ENCODE measurements at regions not wholly inside any gene's neighbourhood (a gene's known extent, or its start where the extent isn't known, plus 50 kb on each side); places are given as distances from the start of the nearest gene placed in this dataset.

- ATAC-seq: no peak
- H3K4me1 Mint-ChIP-seq: no peaks in the 10 kb centered on the region
- POLR2A ChIA-PET: no interaction called here
Measured at GRCh38 chr3:105197863-105198262, 168.8 kb upstream of the ALCAM start.

GRCh38 chr3:105199217-105199616, 167.5 kb upstream of the ALCAM start:
- Mint-ChIP-seq H3K27me3 (peaks cover 0 to 5% (median 0%) of the 10 kb centered on the region in 5 donors), H3K36me3 (no peaks in the 10 kb centered on the region), H3K9me3 (peaks cover 0 to 14% (median 4%) of the 10 kb centered on the region in 9 donors), H3K27ac (no peak overlapping the region), H3K4me3 (no peak overlapping the region), H3K4me1 (no peaks in the 10 kb centered on the region)
- DNase-seq (no peak), ATAC-seq (no peak)
- POLR2A ChIA-PET: no interaction called here

More at GRCh38 chr3:105197863-105198262, 168.8 kb upstream of the ALCAM start:
- no peak for DNase-seq
- Mint-ChIP-seq H3K27ac (no peak overlapping the region), H3K27me3 (no peaks in the 10 kb centered on the region), H3K9me3 (peaks cover 0 to 7% (median 3%) of the 10 kb centered on the region in 9 donors), H3K4me3 (no peak overlapping the region), H3K36me3 (no peaks in the 10 kb centered on the region)

GRCh38 chr3:105210141-105210540, 156.6 kb upstream of the ALCAM start:
- Mint-ChIP-seq H3K4me3 (no peak overlapping the region), H3K9me3 (no peaks in the 10 kb centered on the region), H3K27me3 (peaks cover 0 to 2% (median 0%) of the 10 kb centered on the region in 5 donors), H3K4me1 (no peaks in the 10 kb centered on the region), H3K27ac (no peak overlapping the region), H3K36me3 (no peaks in the 10 kb centered on the region)
- POLR2A ChIA-PET: no interaction called here
- ATAC-seq (no peak), DNase-seq (no peak)

- POLR2A ChIA-PET: interaction anchor here (0.8 kb wide), 1 partner anchor 20 kb away, joined by 5 read pairs; no protein-coding TSS in a partner anchor
Measured at GRCh38 chr3:105214590-105214989, 152.1 kb upstream of the ALCAM start.

GRCh38 chr3:105222568-105223093, 144.1 kb upstream of the ALCAM start:
- Mint-ChIP-seq H3K27me3 (peaks cover 0 to 3% (median 0%) of the 10 kb centered on the region in 5 donors), H3K36me3 (no peaks in the 10 kb centered on the region), H3K4me1 (no peaks in the 10 kb centered on the region), H3K9me3 (peaks cover 0 to 3% (median 0%) of the 10 kb centered on the region in 9 donors), H3K4me3 (no peak overlapping the region), H3K27ac (no peak overlapping the region)
- ATAC-seq: no peak
- POLR2A ChIA-PET: no interaction called here
- DNase-seq: no peak

More at GRCh38 chr3:105214590-105214989, 152.1 kb upstream of the ALCAM start:
- H3K36me3 Mint-ChIP-seq: no peaks in the 10 kb centered on the region
- ATAC-seq (no peak), DNase-seq (no peak)
- no peaks in the 10 kb centered on the region for H3K9me3 Mint-ChIP-seq
- H3K27ac Mint-ChIP-seq: no peak overlapping the region
- no peak overlapping the region for H3K4me3 Mint-ChIP-seq
- peaks cover 2 to 19% (median 4%) of the 10 kb centered on the region in 5 donors for H3K27me3 Mint-ChIP-seq
- H3K4me1 Mint-ChIP-seq: no peaks in the 10 kb centered on the region

GRCh38 chr3:105223815-105224214, 142.9 kb upstream of the ALCAM start:
- no peaks in the 10 kb centered on the region for H3K4me1 Mint-ChIP-seq
- DNase-seq (no peak), ATAC-seq (no peak)
- H3K9me3 Mint-ChIP-seq: peaks cover 0 to 3% (median 0%) of the 10 kb centered on the region in 9 donors
- H3K27ac Mint-ChIP-seq: no peak overlapping the region
- POLR2A ChIA-PET: no interaction called here
- H3K36me3 Mint-ChIP-seq: no peaks in the 10 kb centered on the region
- H3K4me3 Mint-ChIP-seq: no peak overlapping the region
- peaks cover 0 to 2% (median 0%) of the 10 kb centered on the region in 5 donors for H3K27me3 Mint-ChIP-seq

GRCh38 chr3:105228696-105229095, 138.0 kb upstream of the ALCAM start:
- DNase-seq: no peak
- no peak for ATAC-seq
- Mint-ChIP-seq H3K9me3 (no peaks in the 10 kb centered on the region), H3K27ac (no peak overlapping the region), H3K27me3 (peaks cover 0 to 3% (median 2%) of the 10 kb centered on the region in 5 donors), H3K4me1 (no peaks in the 10 kb centered on the region), H3K36me3 (no peaks in the 10 kb centered on the region), H3K4me3 (no peak overlapping the region)
- POLR2A ChIA-PET: no interaction called here

GRCh38 chr3:105232553-105232952, 134.2 kb upstream of the ALCAM start:
- Mint-ChIP-seq H3K27me3 (peaks cover 0 to 3% (median 0%) of the 10 kb centered on the region in 5 donors), H3K4me1 (no peaks in the 10 kb centered on the region), H3K36me3 (no peaks in the 10 kb centered on the region), H3K9me3 (no peaks in the 10 kb centered on the region), H3K4me3 (no peak overlapping the region), H3K27ac (no peak overlapping the region)
- POLR2A ChIA-PET: no interaction called here
- no peak for ATAC-seq
- no peak for DNase-seq

- DNase-seq: no peak
- H3K4me3 Mint-ChIP-seq: no peak overlapping the region
- peaks cover 0 to 3% (median 0%) of the 10 kb centered on the region in 5 donors for H3K27me3 Mint-ChIP-seq
- H3K36me3 Mint-ChIP-seq: no peaks in the 10 kb centered on the region
- H3K4me1 Mint-ChIP-seq: no peaks in the 10 kb centered on the region
- POLR2A ChIA-PET: no interaction called here
- no peak for ATAC-seq
- no peak overlapping the region for H3K27ac Mint-ChIP-seq
- no peaks in the 10 kb centered on the region for H3K9me3 Mint-ChIP-seq
Measured at GRCh38 chr3:105233010-105233409, 133.7 kb upstream of the ALCAM start.

- POLR2A ChIA-PET: no interaction called here
- Mint-ChIP-seq H3K27ac (no peak overlapping the region), H3K9me3 (no peaks in the 10 kb centered on the region), H3K36me3 (no peaks in the 10 kb centered on the region), H3K27me3 (peaks cover 0 to 5% (median 2%) of the 10 kb centered on the region in 5 donors), H3K4me1 (no peaks in the 10 kb centered on the region), H3K4me3 (no peak overlapping the region)
- DNase-seq: no peak
- ATAC-seq: no peak
Measured at GRCh38 chr3:105235221-105235620, 131.5 kb upstream of the ALCAM start.

- no peak for ATAC-seq
- DNase-seq: no peak
- Mint-ChIP-seq H3K27ac (no peak overlapping the region), H3K4me3 (no peak overlapping the region), H3K27me3 (peaks cover 0 to 6% (median 3%) of the 10 kb centered on the region in 5 donors), H3K9me3 (no peaks in the 10 kb centered on the region), H3K4me1 (no peaks in the 10 kb centered on the region), H3K36me3 (no peaks in the 10 kb centered on the region)
- POLR2A ChIA-PET: no interaction called here
Measured at GRCh38 chr3:105235785-105236184, 130.9 kb upstream of the ALCAM start.

GRCh38 chr3:105238367-105238766, 128.3 kb upstream of the ALCAM start:
- POLR2A ChIA-PET: no interaction called here
- Mint-ChIP-seq H3K27ac (no peak overlapping the region), H3K4me1 (no peaks in the 10 kb centered on the region), H3K9me3 (peaks cover 0 to 2% (median 0%) of the 10 kb centered on the region in 9 donors), H3K4me3 (no peak overlapping the region), H3K36me3 (no peaks in the 10 kb centered on the region), H3K27me3 (peaks cover 0 to 11% (median 4%) of the 10 kb centered on the region in 5 donors)
- DNase-seq: no peak
- no peak for ATAC-seq

- Mint-ChIP-seq H3K4me1 (no peaks in the 10 kb centered on the region), H3K27ac (no peak overlapping the region), H3K4me3 (no peak overlapping the region), H3K27me3 (peaks cover 0 to 11% (median 4%) of the 10 kb centered on the region in 5 donors), H3K36me3 (no peaks in the 10 kb centered on the region), H3K9me3 (peaks cover 0 to 2% (median 0%) of the 10 kb centered on the region in 9 donors)
- ATAC-seq (no peak), DNase-seq (no peak)
- POLR2A ChIA-PET: no interaction called here
Measured at GRCh38 chr3:105243076-105243475, 123.6 kb upstream of the ALCAM start.

- peaks cover 0 to 12% (median 2%) of the 10 kb centered on the region in 9 donors for H3K9me3 Mint-ChIP-seq
- DNase-seq (no peak), ATAC-seq (no peak)
- H3K36me3 Mint-ChIP-seq: no peaks in the 10 kb centered on the region
- H3K27ac Mint-ChIP-seq: no peak overlapping the region
- POLR2A ChIA-PET: no interaction called here
- no peaks in the 10 kb centered on the region for H3K4me1 Mint-ChIP-seq
- no peak overlapping the region for H3K4me3 Mint-ChIP-seq
- H3K27me3 Mint-ChIP-seq: peaks cover 0 to 9% (median 2%) of the 10 kb centered on the region in 5 donors
Measured at GRCh38 chr3:105246536-105246935, 120.2 kb upstream of the ALCAM start.
